Transverse colon (tissue), 4 donors: ENCODE measurements at regions not wholly inside any gene's neighbourhood (a gene's known extent, or its start where the extent isn't known, plus 50 kb on each side); places are given as distances from the start of the nearest gene placed in this dataset.

Experiments
- DNase-seq: peaks from one replicate; pipeline ENCODE4 v3.0.0-alpha.2; 2019
- H3K27ac ChIP-seq, 4 donors: fragments of 200-600 bp; sonication (generic); 2 replicates each; pipeline ENCODE4 v1.5.1; 2016 to 2018; ENCODE audit warnings: inconsistent platforms in 4 of 4
- H3K27me3 ChIP-seq: fragments of 200-600 bp; sonication (generic); 2 replicates; pipeline ENCODE4 v1.5.1; 2017; ENCODE audit warnings: inconsistent platforms
- H3K36me3 ChIP-seq, 4 donors: fragments of 200-600 bp; sonication (generic); 2 replicates each; pipeline ENCODE4 v1.5.1; 2017 to 2019; ENCODE audit warnings: inconsistent platforms in 4 of 4
- H3K4me1 ChIP-seq, 4 donors: fragments of 200-600 bp; sonication (generic); 2 replicates each; pipeline ENCODE4 v1.5.1; 2017 to 2020; ENCODE audit warnings: inconsistent platforms in 4 of 4
- H3K4me3 ChIP-seq, 4 donors: fragments of 200-600 bp; sonication (generic); 1 replicate in 1 of 4; 2 replicates in 3 of 4; pipeline versions ENCODE4 v1.5.1 to v1.6.1; 2017 to 2019; ENCODE audit warnings: inconsistent platforms in 4 of 4
- H3K9me3 ChIP-seq, 2 donors: fragments of 200-600 bp; sonication (generic); 2 replicates each; pipeline ENCODE4 v1.5.1; 2017 to 2019; ENCODE audit warnings: inconsistent platforms in 2 of 2
- EP300 ChIP-seq: sonication (generic); formaldehyde crosslinking; IDR thresholded peaks from one replicate; pipeline ENCODE4 v1.6.1; 2017; ENCODE audit warnings: antibody characterized with exemption, low read depth
- POLR2A ChIP-seq: fragments of 450-650 bp; IDR thresholded peaks from one replicate; pipeline ENCODE4 v1.6.1; 2016; ENCODE audit warnings: antibody characterized with exemption, mild to moderate bottlenecking, moderate library complexity
- POLR2AphosphoS5 ChIP-seq, 3 donors: sonication (generic); formaldehyde crosslinking; IDR thresholded peaks; one replicate each; pipeline ENCODE4 v1.6.1; 2016; ENCODE audit warnings: antibody characterized with exemption in 3 of 3
- WGBS, 2 donors: methylation state at CpG; one replicate each; pipeline ENCODE4 v1.1.5; 2018; ENCODE audit warnings: low coverage in 1 of 2; 5-methylcytosine and 5-hydroxymethylcytosine counted together
- in situ Hi-C, 4 donors: fragments of 200-750 bp; cut with MboI; loops; one replicate each; pipeline versions ENCODE4 v1.15.0 to v1.15.1; 2017; ENCODE audit warnings: low sequenced_read_pairs in 3 of 4, low pct_ligation_motif_present in 1 of 4, low pct_unique_long_range_greater_than_20kb in 1 of 4
- intact Hi-C: fragments of 100-400 bp; cut with DNase I; formaldehyde crosslinking; loops from one replicate; pipeline ENCODE4 v1.15.1; 2023; ENCODE audit warnings: low total_unique reads
- TF ChIP-seq, protein P1 (sequence below), 5 experiments: fragments of 200-600 bp in 3 of 5; fragments of 450-650 bp in 2 of 5; sonication (generic) in 3 of 5; IDR thresholded peaks; 1 replicate in 2 of 5; 2 replicates in 3 of 5; pipeline ENCODE4 v1.5.1; 2016 to 2017; ENCODE audit warnings: antibody characterized with exemption in 5 of 5, inconsistent platforms in 3 of 5, mild to moderate bottlenecking in 2 of 5, moderate library complexity in 1 of 5

DNA sequence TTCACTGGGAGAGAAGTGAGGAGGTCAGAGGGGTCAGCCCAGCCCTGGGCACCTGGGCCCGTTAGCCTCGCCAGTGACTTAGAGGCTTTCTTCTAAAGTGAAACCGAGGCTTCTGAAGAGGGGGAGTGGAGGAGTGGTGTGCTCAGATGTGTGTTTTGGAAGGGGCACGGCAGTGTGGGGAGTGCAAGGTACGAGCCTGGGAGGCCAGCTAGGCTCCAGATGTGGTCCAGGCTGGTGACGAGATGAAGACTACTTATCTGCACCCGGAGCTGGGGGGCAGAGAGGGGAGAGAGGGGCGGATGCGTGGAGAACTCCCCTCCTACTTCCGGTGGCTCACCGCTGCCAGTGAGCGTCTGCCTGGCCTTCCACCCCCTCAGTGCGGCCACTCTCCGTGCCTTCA lies 371.3 kb upstream of the HS6ST1 start:
- no peak for TF ChIP-seq EP300
- no peak for TF ChIP-seq POLR2AphosphoS5 (IDR thresholded peaks at IDR 0.05)
- TF ChIP-seq, protein P1, sequence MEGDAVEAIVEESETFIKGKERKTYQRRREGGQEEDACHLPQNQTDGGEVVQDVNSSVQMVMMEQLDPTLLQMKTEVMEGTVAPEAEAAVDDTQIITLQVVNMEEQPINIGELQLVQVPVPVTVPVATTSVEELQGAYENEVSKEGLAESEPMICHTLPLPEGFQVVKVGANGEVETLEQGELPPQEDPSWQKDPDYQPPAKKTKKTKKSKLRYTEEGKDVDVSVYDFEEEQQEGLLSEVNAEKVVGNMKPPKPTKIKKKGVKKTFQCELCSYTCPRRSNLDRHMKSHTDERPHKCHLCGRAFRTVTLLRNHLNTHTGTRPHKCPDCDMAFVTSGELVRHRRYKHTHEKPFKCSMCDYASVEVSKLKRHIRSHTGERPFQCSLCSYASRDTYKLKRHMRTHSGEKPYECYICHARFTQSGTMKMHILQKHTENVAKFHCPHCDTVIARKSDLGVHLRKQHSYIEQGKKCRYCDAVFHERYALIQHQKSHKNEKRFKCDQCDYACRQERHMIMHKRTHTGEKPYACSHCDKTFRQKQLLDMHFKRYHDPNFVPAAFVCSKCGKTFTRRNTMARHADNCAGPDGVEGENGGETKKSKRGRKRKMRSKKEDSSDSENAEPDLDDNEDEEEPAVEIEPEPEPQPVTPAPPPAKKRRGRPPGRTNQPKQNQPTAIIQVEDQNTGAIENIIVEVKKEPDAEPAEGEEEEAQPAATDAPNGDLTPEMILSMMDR (IDR thresholded peaks at IDR 0.05), result no peak
- TF ChIP-seq POLR2A, result no peak
- Histone ChIP-seq H3K27ac (no peak overlapping the region), H3K27me3 (no peaks in the 10 kb centered on the region), H3K4me3 (no peak overlapping the region), H3K9me3 (no peaks in the 10 kb centered on the region), H3K4me1 (no peaks in the 10 kb centered on the region), H3K36me3 (no peaks in the 10 kb centered on the region)
- in situ Hi-C loops, result no loop called here
- WGBS, 2 donors, result 45 to 80% methylated on average over 2 to 14 of the region's 14 CpGs
- no peak for DNase-seq
- intact Hi-C loops, result no loop called here

DNA sequence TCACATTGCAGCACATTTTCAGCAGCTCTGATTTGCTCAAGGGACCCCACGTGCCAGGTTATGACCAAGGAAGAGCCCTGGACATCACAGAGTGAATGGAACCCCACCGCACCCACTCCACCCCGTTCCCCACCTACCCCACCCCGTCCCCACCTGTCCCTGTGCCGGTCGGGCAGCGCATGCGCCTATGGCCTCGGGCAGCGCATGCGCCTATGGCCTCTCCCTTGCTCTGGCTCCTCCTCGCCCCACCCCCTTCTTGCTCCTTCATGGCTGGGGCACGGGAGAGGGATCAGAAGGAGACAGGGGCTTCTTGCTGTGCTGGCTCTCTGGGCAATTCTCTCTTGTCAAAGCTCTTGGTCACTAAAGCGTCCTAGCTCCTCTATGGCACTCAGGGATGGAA lies 371.8 kb upstream of the HS6ST1 start:
- intact Hi-C loops, result no loop called here
- 84% methylated on average over 14 of the region's 14 CpGs; no CpG with 5 or more reads in 1 of the 2 donors for WGBS, 2 donors
- H3K27ac ChIP-seq, result no peak overlapping the region
- no peaks in the 10 kb centered on the region for H3K9me3 ChIP-seq
- no peak overlapping the region for H3K4me3 ChIP-seq
- no peaks in the 10 kb centered on the region for H3K27me3 ChIP-seq
- no peak for DNase-seq
- TF ChIP-seq POLR2A (no peak), POLR2AphosphoS5 (IDR thresholded peaks at IDR 0.05) (no peak), EP300 (no peak)
- TF ChIP-seq, protein P1 (IDR thresholded peaks at IDR 0.05), result no peak
- no peaks in the 10 kb centered on the region for H3K4me1 ChIP-seq
- in situ Hi-C loops, result no loop called here
- H3K36me3 ChIP-seq, result no peaks in the 10 kb centered on the region

DNA sequence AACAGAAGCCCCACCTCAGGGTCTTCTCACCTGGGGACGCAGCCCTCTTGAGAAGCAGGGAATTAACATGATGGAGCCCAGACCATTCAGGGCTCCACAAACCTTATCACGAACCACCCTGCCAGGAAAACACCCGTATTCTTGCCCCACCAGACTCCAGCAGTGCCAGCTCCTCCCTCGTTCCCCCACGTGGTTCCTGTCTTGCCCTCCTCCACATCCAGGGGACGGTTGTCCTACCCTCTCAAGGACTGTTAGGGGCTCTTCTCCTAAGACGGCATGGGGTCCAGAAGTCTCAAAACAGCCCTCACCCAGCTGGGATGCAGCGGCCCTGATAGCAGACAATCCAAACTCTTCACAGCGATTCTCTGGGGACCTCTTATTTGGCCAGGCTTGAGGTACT lies 372.2 kb upstream of the HS6ST1 start:
- Histone ChIP-seq H3K27me3 (no peaks in the 10 kb centered on the region), H3K4me3 (no peak overlapping the region), H3K4me1 (no peaks in the 10 kb centered on the region), H3K9me3 (no peaks in the 10 kb centered on the region), H3K27ac (no peak overlapping the region), H3K36me3 (no peaks in the 10 kb centered on the region)
- intact Hi-C loops (no loop called here), in situ Hi-C loops (no loop called here)
- no peak for DNase-seq
- TF ChIP-seq POLR2A, result no peak
- TF ChIP-seq, protein P1 (IDR thresholded peaks at IDR 0.05), result no peak
- TF ChIP-seq POLR2AphosphoS5 (IDR thresholded peaks at IDR 0.05), result no peak
- TF ChIP-seq EP300, result no peak
- 78% methylated on average over 9 of the region's 9 CpGs; no CpG with 5 or more reads in 1 of the 2 donors for WGBS, 2 donors

DNA sequence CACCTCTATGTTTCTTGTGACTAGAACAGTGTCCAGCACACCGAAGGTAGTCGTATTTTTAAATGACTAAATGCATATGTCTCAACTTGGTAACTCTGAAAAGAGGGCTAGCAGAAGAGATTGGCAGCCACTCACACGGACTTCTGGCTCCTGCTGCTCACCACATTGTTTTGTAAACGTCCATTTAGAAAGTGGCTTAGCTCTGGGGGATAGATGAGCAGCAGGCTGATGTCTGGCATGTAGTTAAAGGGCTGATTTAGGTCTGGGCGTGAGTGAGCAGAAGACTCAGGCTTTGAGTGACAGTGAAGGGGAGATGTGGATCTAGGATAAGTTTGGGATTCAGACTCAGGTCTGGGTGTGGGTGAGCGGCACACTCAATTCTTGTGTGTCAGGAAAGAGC lies 372.9 kb upstream of the HS6ST1 start:
- in situ Hi-C loops, result no loop called here
- H3K36me3 ChIP-seq, result no peaks in the 10 kb centered on the region
- no peaks in the 10 kb centered on the region for H3K9me3 ChIP-seq
- intact Hi-C loops, result no loop called here
- no peaks in the 10 kb centered on the region for H3K27me3 ChIP-seq
- no peak overlapping the region for H3K27ac ChIP-seq
- TF ChIP-seq, protein P1 (IDR thresholded peaks at IDR 0.05), result no peak
- TF ChIP-seq EP300 (no peak), POLR2A (no peak), POLR2AphosphoS5 (IDR thresholded peaks at IDR 0.05) (no peak)
- no peak for DNase-seq
- WGBS, 2 donors, result 58 to 68% methylated on average over 4 to 6 of the region's 6 CpGs
- H3K4me1 ChIP-seq, result no peaks in the 10 kb centered on the region
- no peak overlapping the region for H3K4me3 ChIP-seq
